HEK293 (cell line): ENCODE measurements at regions not wholly inside any gene's neighbourhood (a gene's known extent, or its start where the extent isn't known, plus 50 kb on each side); places are given as distances from the start of the nearest gene placed in this dataset.

ENCODE experiments used
- CTCF ChIA-PET: fragments of 350-600 bp; formaldehyde crosslinking; extraction: SDS; loops from one replicate; lab custom pipeline; 2021; ENCODE audit warnings: antibody characterized with exemption; lab: Yijun Ruan, JAX
- POLR2A ChIA-PET: fragments of 300-600 bp; formaldehyde crosslinking; extraction: SDS; loops from one replicate; lab custom pipeline; 2020; ENCODE audit warnings: antibody characterized with exemption, inconsistent platforms; lab: Yijun Ruan, JAX
- H3K27ac ChIP-seq: fragments of 200-500 bp; sonication (Bioruptor generic); 2 replicates; pipeline ENCODE4 v1.5.1; 2014; ENCODE audit warnings: low read depth, low read length, control low read depth, inconsistent platforms; ENCODE audit errors: extremely low read depth
- H3K36me3 ChIP-seq, 2 experiments: fragments of 200-500 bp in 1 of 2; sonication (Bioruptor generic) in 1 of 2; 1 replicate in 1 of 2; 2 replicates in 1 of 2; pipeline ENCODE4 v1.5.1; 2014 to 2017; ENCODE audit warnings: inconsistent platforms in 2 of 2, low read length in 2 of 2; ENCODE audit not compliant: control insufficient read depth in 2 of 2, insufficient read depth in 1 of 2
- H3K4me1 ChIP-seq: fragments of 200-500 bp; sonication (Bioruptor generic); 2 replicates; pipeline ENCODE4 v1.5.1; 2014; ENCODE audit warnings: mild to moderate bottlenecking, low read length, inconsistent platforms; ENCODE audit not compliant: control insufficient read depth, insufficient read depth
- H3K4me3 ChIP-seq: 2 replicates; pipeline ENCODE4 v1.5.1; 2011; ENCODE audit warnings: low read depth, mild to moderate bottlenecking, control low read depth, low read length, moderate library complexity
- H3K9me3 ChIP-seq: fragments of 200-500 bp; sonication (Bioruptor generic); 2 replicates; pipeline ENCODE4 v1.5.1; 2014; ENCODE audit warnings: low read depth, low read length, inconsistent platforms; ENCODE audit not compliant: control insufficient read depth, insufficient read depth
- BCL6B ChIP-seq: fragments of 450-650 bp; formaldehyde crosslinking; IDR thresholded peaks from 2 replicates; pipeline ENCODE4 v1.5.1; 2017; ENCODE audit warnings: missing biosample characterization, missing genetic modification characterization
- SP3 ChIP-seq: fragments of 450-650 bp; formaldehyde crosslinking; IDR thresholded peaks from 2 replicates; pipeline ENCODE4 v1.5.1; 2016; ENCODE audit warnings: missing biosample characterization, missing genetic modification characterization
- ZBTB7A ChIP-seq: fragments of 450-650 bp; formaldehyde crosslinking; IDR thresholded peaks from 2 replicates; pipeline ENCODE4 v1.5.1; 2016; ENCODE audit warnings: low read depth, missing biosample characterization, missing genetic modification characterization
- ZNF121 ChIP-seq: fragments of 450-650 bp; formaldehyde crosslinking; IDR thresholded peaks from 2 replicates; pipeline ENCODE4 v1.5.1; 2016; ENCODE audit warnings: missing biosample characterization, missing genetic modification characterization
- ZNF18 ChIP-seq: fragments of 450-650 bp; formaldehyde crosslinking; IDR thresholded peaks from 2 replicates; pipeline ENCODE4 v1.5.1; 2016; ENCODE audit warnings: missing biosample characterization, missing genetic modification characterization
- ZNF2 ChIP-seq: fragments of 450-650 bp; formaldehyde crosslinking; IDR thresholded peaks from 2 replicates; pipeline ENCODE4 v1.5.1; 2016; ENCODE audit warnings: missing biosample characterization, missing genetic modification characterization
- ZNF202 ChIP-seq: fragments of 450-650 bp; formaldehyde crosslinking; IDR thresholded peaks from 2 replicates; pipeline ENCODE4 v1.5.1; 2016; ENCODE audit warnings: missing biosample characterization, missing genetic modification characterization, borderline replicate concordance
- ZNF248 ChIP-seq: fragments of 450-650 bp; formaldehyde crosslinking; IDR thresholded peaks from 2 replicates; pipeline ENCODE4 v1.5.1; 2017; ENCODE audit warnings: missing biosample characterization, missing genetic modification characterization
- ZNF26 ChIP-seq: fragments of 450-650 bp; formaldehyde crosslinking; IDR thresholded peaks from 2 replicates; pipeline ENCODE4 v1.5.1; 2016; ENCODE audit warnings: missing biosample characterization, missing genetic modification characterization
- ZNF266 ChIP-seq: fragments of 450-650 bp; formaldehyde crosslinking; IDR thresholded peaks from 2 replicates; pipeline ENCODE4 v1.5.1; 2016; ENCODE audit warnings: missing biosample characterization, missing genetic modification characterization, low read depth
- ZNF596 ChIP-seq: fragments of 450-650 bp; IDR thresholded peaks from 2 replicates; pipeline ENCODE4 v1.5.0; 2018; ENCODE audit warnings: missing biosample characterization, mild to moderate bottlenecking, missing genetic modification characterization, moderate library complexity
- ZNF623 ChIP-seq: fragments of 450-650 bp; formaldehyde crosslinking; IDR thresholded peaks from 2 replicates; pipeline ENCODE4 v1.5.1; 2016; ENCODE audit warnings: missing biosample characterization, missing genetic modification characterization
- ZNF707 ChIP-seq: fragments of 450-650 bp; formaldehyde crosslinking; IDR thresholded peaks from 2 replicates; pipeline ENCODE4 v1.5.1; 2016; ENCODE audit warnings: missing biosample characterization, missing genetic modification characterization
- ZNF747 ChIP-seq: fragments of 450-650 bp; formaldehyde crosslinking; IDR thresholded peaks from 2 replicates; pipeline ENCODE4 v1.5.1; 2016; ENCODE audit warnings: missing biosample characterization, missing genetic modification characterization
- ZNF76 ChIP-seq: fragments of 450-650 bp; formaldehyde crosslinking; IDR thresholded peaks from 2 replicates; pipeline ENCODE4; 2016; ENCODE audit warnings: low read depth, missing biosample characterization, missing genetic modification characterization, borderline replicate concordance
- ZSCAN16 ChIP-seq: fragments of 450-650 bp; formaldehyde crosslinking; IDR thresholded peaks from 2 replicates; pipeline ENCODE4 v1.5.1; 2016; ENCODE audit warnings: missing biosample characterization, missing genetic modification characterization
- TF ChIP-seq, protein P1 (sequence below): fragments of 450-650 bp; formaldehyde crosslinking; IDR thresholded peaks from 2 replicates; pipeline ENCODE4 v1.5.1; 2016; ENCODE audit warnings: missing biosample characterization, missing genetic modification characterization
- TF ChIP-seq, protein P2 (sequence below): fragments of 450-650 bp; formaldehyde crosslinking; IDR thresholded peaks from 2 replicates; pipeline ENCODE4 v1.5.1; 2017; ENCODE audit warnings: missing biosample characterization, missing genetic modification characterization
- TF ChIP-seq, protein P3 (sequence below): fragments of 450-650 bp; formaldehyde crosslinking; IDR thresholded peaks from 2 replicates; pipeline ENCODE4 v1.5.1; 2016; ENCODE audit warnings: missing biosample characterization, missing genetic modification characterization

GRCh38 chr11:38226684-38227083 is 1628.6 kb upstream of the RAG2 start:
- Histone ChIP-seq H3K27ac (no peak overlapping the region), H3K36me3 (no peaks in the 10 kb centered on the region), H3K4me3 (no peak overlapping the region), H3K9me3 (no peaks in the 10 kb centered on the region), H3K4me1 (no peaks in the 10 kb centered on the region)
- ChIA-PET CTCF (interaction anchor here (0.7 kb wide), 1 partner anchor 854 kb away, joined by 3 read pairs; no protein-coding TSS in a partner anchor), POLR2A (no interaction called here)
- TF ChIP-seq ZNF248 (tag by site-specific recombination) = no peak
- TF ChIP-seq ZNF596 (tag by site-specific recombination) = no peak
- TF ChIP-seq ZSCAN16 (tag by site-specific recombination) = no peak
- TF ChIP-seq ZNF121 (tag by site-specific recombination) = no peak
- TF ChIP-seq, protein P1, sequence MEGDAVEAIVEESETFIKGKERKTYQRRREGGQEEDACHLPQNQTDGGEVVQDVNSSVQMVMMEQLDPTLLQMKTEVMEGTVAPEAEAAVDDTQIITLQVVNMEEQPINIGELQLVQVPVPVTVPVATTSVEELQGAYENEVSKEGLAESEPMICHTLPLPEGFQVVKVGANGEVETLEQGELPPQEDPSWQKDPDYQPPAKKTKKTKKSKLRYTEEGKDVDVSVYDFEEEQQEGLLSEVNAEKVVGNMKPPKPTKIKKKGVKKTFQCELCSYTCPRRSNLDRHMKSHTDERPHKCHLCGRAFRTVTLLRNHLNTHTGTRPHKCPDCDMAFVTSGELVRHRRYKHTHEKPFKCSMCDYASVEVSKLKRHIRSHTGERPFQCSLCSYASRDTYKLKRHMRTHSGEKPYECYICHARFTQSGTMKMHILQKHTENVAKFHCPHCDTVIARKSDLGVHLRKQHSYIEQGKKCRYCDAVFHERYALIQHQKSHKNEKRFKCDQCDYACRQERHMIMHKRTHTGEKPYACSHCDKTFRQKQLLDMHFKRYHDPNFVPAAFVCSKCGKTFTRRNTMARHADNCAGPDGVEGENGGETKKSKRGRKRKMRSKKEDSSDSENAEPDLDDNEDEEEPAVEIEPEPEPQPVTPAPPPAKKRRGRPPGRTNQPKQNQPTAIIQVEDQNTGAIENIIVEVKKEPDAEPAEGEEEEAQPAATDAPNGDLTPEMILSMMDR = no peak

GRCh38 chr11:38221295-38221694 is 1623.3 kb upstream of the RAG2 start:
- TF ChIP-seq, protein P2, sequence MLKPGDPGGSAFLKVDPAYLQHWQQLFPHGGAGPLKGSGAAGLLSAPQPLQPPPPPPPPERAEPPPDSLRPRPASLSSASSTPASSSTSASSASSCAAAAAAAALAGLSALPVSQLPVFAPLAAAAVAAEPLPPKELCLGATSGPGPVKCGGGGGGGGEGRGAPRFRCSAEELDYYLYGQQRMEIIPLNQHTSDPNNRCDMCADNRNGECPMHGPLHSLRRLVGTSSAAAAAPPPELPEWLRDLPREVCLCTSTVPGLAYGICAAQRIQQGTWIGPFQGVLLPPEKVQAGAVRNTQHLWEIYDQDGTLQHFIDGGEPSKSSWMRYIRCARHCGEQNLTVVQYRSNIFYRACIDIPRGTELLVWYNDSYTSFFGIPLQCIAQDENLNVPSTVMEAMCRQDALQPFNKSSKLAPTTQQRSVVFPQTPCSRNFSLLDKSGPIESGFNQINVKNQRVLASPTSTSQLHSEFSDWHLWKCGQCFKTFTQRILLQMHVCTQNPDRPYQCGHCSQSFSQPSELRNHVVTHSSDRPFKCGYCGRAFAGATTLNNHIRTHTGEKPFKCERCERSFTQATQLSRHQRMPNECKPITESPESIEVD (tag by site-specific recombination) = no peak
- TF ChIP-seq ZNF76 (no peak), ZNF623 (no peak)
- TF ChIP-seq, all 188 proteins: peak for 0
- CTCF ChIA-PET = no interaction called here
- POLR2A ChIA-PET = no interaction called here

GRCh38 chr11:38219636-38220035 is 1621.6 kb upstream of the RAG2 start:
- CTCF ChIA-PET = no interaction called here
- Histone ChIP-seq H3K4me3 (no peak overlapping the region), H3K4me1 (no peaks in the 10 kb centered on the region), H3K9me3 (no peaks in the 10 kb centered on the region), H3K36me3 (no peaks in the 10 kb centered on the region), H3K27ac (no peak overlapping the region)
- TF ChIP-seq ZNF2 = no peak
- no peak for TF ChIP-seq ZNF26
- TF ChIP-seq ZNF202 = no peak
- no peak for TF ChIP-seq ZNF707 (tag by site-specific recombination)
- TF ChIP-seq, protein P3, sequence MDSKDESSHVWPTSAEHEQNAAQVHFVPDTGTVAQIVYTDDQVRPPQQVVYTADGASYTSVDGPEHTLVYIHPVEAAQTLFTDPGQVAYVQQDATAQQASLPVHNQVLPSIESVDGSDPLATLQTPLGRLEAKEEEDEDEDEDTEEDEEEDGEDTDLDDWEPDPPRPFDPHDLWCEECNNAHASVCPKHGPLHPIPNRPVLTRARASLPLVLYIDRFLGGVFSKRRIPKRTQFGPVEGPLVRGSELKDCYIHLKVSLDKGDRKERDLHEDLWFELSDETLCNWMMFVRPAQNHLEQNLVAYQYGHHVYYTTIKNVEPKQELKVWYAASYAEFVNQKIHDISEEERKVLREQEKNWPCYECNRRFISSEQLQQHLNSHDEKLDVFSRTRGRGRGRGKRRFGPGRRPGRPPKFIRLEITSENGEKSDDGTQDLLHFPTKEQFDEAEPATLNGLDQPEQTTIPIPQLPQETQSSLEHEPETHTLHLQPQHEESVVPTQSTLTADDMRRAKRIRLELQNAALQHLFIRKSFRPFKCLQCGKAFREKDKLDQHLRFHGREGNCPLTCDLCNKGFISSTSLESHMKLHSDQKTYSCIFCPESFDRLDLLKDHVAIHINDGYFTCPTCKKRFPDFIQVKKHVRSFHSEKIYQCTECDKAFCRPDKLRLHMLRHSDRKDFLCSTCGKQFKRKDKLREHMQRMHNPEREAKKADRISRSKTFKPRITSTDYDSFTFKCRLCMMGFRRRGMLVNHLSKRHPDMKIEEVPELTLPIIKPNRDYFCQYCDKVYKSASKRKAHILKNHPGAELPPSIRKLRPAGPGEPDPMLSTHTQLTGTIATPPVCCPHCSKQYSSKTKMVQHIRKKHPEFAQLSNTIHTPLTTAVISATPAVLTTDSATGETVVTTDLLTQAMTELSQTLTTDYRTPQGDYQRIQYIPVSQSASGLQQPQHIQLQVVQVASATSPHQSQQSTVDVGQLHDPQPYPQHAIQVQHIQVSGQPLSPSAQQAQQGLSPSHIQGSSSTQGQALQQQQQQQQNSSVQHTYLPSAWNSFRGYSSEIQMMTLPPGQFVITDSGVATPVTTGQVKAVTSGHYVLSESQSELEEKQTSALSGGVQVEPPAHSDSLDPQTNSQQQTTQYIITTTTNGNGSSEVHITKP (tag by site-specific recombination) = no peak
- no peak for TF ChIP-seq ZNF248 (tag by site-specific recombination)
- TF ChIP-seq SP3 (tag by site-specific recombination) = no peak
- no peak for TF ChIP-seq ZBTB7A (tag by site-specific recombination)
- TF ChIP-seq ZNF18 (tag by site-specific recombination) = no peak
- no peak for TF ChIP-seq BCL6B (tag by site-specific recombination)
- no peak for TF ChIP-seq ZNF747 (tag by site-specific recombination)
- TF ChIP-seq ZNF266 = no peak
- POLR2A ChIA-PET = no interaction called here

More at GRCh38 chr11:38221295-38221694, 1623.3 kb upstream of the RAG2 start:
- H3K36me3 ChIP-seq = no peaks in the 10 kb centered on the region
- no peak overlapping the region for H3K4me3 ChIP-seq
- H3K27ac ChIP-seq = no peak overlapping the region
- H3K9me3 ChIP-seq = no peaks in the 10 kb centered on the region
- H3K4me1 ChIP-seq = no peaks in the 10 kb centered on the region
